Loucy (cell line): ENCODE measurements at regions not wholly inside any gene's neighbourhood (a gene's known extent, or its start where the extent isn't known, plus 50 kb on each side); places are given as distances from the start of the nearest gene placed in this dataset.

ENCODE experiments used
- EZH2phosphoT487 ChIP-seq: fragments of 200-600 bp; IDR thresholded peaks from 2 replicates; pipeline ENCODE4 v1.6.1; 2018; ENCODE audit warnings: antibody characterized with exemption, mild to moderate bottlenecking, moderate library complexity, borderline replicate concordance
- TF ChIP-seq, protein P1 (sequence below): fragments of 200-600 bp; sonication (generic); conservative IDR thresholded peaks from 2 replicates; pipeline ENCODE4 v1.5.1; 2014; ENCODE audit warnings: mild to moderate bottlenecking, antibody characterized with exemption, low read length

DNA sequence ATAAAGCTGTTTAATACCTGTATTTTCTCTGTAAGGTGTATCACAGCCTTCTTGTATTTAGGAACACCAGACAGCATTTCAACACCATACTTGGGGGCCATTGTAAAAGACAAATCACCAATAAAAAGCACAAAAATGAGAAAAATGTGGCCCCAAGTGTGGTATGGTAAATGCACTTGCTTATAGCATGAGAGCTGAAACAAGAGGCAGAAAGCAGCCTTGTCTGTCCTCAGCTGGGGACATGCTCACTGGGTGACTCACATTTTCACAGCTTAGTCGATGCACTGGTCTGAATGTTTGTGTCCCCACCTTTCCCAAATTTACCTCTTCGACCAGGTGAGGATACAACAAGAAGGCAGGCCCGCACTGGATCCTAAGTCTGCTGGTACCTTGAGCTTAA, 639.7 kb upstream of the AGA start:
- TF ChIP-seq, protein P1, sequence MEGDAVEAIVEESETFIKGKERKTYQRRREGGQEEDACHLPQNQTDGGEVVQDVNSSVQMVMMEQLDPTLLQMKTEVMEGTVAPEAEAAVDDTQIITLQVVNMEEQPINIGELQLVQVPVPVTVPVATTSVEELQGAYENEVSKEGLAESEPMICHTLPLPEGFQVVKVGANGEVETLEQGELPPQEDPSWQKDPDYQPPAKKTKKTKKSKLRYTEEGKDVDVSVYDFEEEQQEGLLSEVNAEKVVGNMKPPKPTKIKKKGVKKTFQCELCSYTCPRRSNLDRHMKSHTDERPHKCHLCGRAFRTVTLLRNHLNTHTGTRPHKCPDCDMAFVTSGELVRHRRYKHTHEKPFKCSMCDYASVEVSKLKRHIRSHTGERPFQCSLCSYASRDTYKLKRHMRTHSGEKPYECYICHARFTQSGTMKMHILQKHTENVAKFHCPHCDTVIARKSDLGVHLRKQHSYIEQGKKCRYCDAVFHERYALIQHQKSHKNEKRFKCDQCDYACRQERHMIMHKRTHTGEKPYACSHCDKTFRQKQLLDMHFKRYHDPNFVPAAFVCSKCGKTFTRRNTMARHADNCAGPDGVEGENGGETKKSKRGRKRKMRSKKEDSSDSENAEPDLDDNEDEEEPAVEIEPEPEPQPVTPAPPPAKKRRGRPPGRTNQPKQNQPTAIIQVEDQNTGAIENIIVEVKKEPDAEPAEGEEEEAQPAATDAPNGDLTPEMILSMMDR, result no peak
- no peak for TF ChIP-seq EZH2phosphoT487
